ENCODE measurements at regions not wholly inside any gene's neighbourhood (a gene's known extent, or its start where the extent isn't known, plus 50 kb on each side); places are given as distances from the start of the nearest gene placed in this dataset.
"Not testable (repeated sequence)": the region's sequence is repeated elsewhere in the genome, so short reads cannot be mapped to it uniquely, and the experiment has no call there.

DNA sequence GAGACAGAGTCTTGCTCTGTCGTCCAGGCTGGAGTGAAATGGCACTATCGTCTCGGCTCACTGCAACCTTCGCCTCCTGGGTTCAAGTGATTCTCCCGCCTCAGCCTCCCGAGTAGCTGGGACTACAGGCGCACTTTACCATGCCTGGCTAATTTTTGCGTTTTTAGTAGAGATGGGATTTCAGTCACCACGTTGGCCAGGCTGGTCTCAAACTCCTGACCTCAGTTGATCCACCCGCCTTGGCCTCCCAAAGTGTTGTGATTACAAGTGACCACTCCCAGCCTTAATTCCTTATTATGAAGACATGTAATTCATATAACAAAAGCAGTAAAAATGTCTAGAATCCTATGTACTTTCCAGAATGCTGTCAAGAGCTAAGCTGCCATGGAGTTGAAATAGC is 434.5 kb upstream of the ZNG1F start:
- TF ChIP-seq, protein P1, sequence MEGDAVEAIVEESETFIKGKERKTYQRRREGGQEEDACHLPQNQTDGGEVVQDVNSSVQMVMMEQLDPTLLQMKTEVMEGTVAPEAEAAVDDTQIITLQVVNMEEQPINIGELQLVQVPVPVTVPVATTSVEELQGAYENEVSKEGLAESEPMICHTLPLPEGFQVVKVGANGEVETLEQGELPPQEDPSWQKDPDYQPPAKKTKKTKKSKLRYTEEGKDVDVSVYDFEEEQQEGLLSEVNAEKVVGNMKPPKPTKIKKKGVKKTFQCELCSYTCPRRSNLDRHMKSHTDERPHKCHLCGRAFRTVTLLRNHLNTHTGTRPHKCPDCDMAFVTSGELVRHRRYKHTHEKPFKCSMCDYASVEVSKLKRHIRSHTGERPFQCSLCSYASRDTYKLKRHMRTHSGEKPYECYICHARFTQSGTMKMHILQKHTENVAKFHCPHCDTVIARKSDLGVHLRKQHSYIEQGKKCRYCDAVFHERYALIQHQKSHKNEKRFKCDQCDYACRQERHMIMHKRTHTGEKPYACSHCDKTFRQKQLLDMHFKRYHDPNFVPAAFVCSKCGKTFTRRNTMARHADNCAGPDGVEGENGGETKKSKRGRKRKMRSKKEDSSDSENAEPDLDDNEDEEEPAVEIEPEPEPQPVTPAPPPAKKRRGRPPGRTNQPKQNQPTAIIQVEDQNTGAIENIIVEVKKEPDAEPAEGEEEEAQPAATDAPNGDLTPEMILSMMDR (IDR thresholded peaks at IDR 0.05) = not testable (repeated sequence)
- not testable (repeated sequence) for TF ChIP-seq EP300, POLR2A (IDR thresholded peaks at IDR 0.05)
